ENCODE measurements at regions not wholly inside any gene's neighbourhood (a gene's known extent, or its start where the extent isn't known, plus 50 kb on each side); places are given as distances from the start of the nearest gene placed in this dataset.

DNA sequence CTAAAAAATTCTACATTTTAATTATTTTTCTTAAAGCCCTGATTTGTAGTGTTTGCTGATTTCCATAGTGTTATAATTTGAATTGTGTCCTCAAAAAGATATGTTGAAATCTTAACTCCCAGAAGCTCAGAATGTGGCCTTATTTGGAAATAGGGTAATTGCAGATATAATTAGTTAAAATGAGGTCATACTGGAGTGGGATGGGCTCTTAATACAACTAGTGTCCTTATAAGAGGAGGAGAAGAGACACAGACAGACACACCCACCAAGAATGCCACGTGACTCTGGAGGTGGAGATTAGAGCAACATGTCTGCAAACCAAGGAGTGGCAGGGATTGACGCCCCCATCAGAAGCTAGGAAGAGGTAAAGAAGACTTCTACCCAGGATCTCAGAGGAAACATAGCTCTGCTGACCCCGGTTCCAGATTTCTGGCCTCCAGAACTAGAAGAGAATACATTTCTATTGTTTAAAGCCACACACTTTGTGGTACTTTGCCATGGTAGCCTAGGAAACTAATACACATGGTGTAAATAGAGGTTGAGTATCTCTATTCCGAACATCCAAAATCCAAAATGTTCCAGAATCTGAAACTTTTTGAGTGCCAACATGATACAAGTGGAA, 70.5 kb upstream of the IRF2 start:
- dilution Hi-C loops (cut with HindIII; ENCODE audit: low sequenced_read_pairs, unreplicated experiment), result no loop called here
- no peak overlapping the region for H3K18ac ChIP-seq (ENCODE audit: low read depth, low read length)
- H3K79me1 ChIP-seq (ENCODE audit: low read depth in 1 of 2, low read length in 2 of 2), result no peaks in the 10 kb centered on the region
- H4K91ac ChIP-seq (ENCODE audit: insufficient read depth, low read depth, low read length), result no peak overlapping the region
- no peak overlapping the region for H3K23ac ChIP-seq (ENCODE audit: low read depth, low read length)
- no peak overlapping the region for H2BK5ac ChIP-seq (ENCODE audit: low read depth, low read length, poor library complexity, severe bottlenecking)
- DNase-seq (no peak), ATAC-seq (ENCODE audit: low read depth) (no peak)
- no peak overlapping the region for H2BK15ac ChIP-seq (ENCODE audit: low read depth, low read length)
- H4K8ac ChIP-seq (ENCODE audit: low read depth in 2 of 2, low read length in 2 of 2), result no peak overlapping the region
- TF ChIP-seq MAFK (IDR thresholded peaks at IDR 0.05; ENCODE audit: low read depth, low read length) (no peak), MXI1 (IDR thresholded peaks at IDR 0.05; ENCODE audit: borderline replicate concordance, low read depth, low read length) (no peak), RFX5 (IDR thresholded peaks at IDR 0.05; ENCODE audit: low read depth, low read length) (no peak), MAZ (IDR thresholded peaks at IDR 0.05; ENCODE audit: borderline replicate concordance, low read depth, low read length) (no peak), RCOR1 (IDR thresholded peaks at IDR 0.05; ENCODE audit: insufficient replicate concordance, low read length) (no peak), CHD1 (IDR thresholded peaks at IDR 0.05; ENCODE audit: low read depth, low read length) (no peak), POLR2A (IDR thresholded peaks at IDR 0.05; ENCODE audit: low read depth, low read length) (no peak), FOS (IDR thresholded peaks at IDR 0.05; ENCODE audit: low read depth, low read length) (no peak), BHLHE40 (IDR thresholded peaks at IDR 0.05; ENCODE audit: low read depth, low read length) (no peak), CEBPB (IDR thresholded peaks at IDR 0.05; ENCODE audit: low read depth, low read length) (no peak), SMC3 (IDR thresholded peaks at IDR 0.05; ENCODE audit: low read depth, low read length) (no peak), RAD21 (IDR thresholded peaks at IDR 0.05; ENCODE audit: low read length) (no peak), NFE2L2 (IDR thresholded peaks at IDR 0.05; ENCODE audit: low read depth, low read length) (no peak)
- TF ChIP-seq, protein P1, sequence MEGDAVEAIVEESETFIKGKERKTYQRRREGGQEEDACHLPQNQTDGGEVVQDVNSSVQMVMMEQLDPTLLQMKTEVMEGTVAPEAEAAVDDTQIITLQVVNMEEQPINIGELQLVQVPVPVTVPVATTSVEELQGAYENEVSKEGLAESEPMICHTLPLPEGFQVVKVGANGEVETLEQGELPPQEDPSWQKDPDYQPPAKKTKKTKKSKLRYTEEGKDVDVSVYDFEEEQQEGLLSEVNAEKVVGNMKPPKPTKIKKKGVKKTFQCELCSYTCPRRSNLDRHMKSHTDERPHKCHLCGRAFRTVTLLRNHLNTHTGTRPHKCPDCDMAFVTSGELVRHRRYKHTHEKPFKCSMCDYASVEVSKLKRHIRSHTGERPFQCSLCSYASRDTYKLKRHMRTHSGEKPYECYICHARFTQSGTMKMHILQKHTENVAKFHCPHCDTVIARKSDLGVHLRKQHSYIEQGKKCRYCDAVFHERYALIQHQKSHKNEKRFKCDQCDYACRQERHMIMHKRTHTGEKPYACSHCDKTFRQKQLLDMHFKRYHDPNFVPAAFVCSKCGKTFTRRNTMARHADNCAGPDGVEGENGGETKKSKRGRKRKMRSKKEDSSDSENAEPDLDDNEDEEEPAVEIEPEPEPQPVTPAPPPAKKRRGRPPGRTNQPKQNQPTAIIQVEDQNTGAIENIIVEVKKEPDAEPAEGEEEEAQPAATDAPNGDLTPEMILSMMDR (conservative IDR thresholded peaks at IDR 0.05; ENCODE audit: low read depth, low read length), result no peak
- TF ChIP-seq, protein P2, sequence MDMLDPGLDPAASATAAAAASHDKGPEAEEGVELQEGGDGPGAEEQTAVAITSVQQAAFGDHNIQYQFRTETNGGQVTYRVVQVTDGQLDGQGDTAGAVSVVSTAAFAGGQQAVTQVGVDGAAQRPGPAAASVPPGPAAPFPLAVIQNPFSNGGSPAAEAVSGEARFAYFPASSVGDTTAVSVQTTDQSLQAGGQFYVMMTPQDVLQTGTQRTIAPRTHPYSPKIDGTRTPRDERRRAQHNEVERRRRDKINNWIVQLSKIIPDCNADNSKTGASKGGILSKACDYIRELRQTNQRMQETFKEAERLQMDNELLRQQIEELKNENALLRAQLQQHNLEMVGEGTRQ (IDR thresholded peaks at IDR 0.05; ENCODE audit: low read depth, low read length), result no peak
- TF ChIP-seq, protein P3, sequence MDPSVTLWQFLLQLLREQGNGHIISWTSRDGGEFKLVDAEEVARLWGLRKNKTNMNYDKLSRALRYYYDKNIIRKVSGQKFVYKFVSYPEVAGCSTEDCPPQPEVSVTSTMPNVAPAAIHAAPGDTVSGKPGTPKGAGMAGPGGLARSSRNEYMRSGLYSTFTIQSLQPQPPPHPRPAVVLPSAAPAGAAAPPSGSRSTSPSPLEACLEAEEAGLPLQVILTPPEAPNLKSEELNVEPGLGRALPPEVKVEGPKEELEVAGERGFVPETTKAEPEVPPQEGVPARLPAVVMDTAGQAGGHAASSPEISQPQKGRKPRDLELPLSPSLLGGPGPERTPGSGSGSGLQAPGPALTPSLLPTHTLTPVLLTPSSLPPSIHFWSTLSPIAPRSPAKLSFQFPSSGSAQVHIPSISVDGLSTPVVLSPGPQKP (IDR thresholded peaks at IDR 0.05; ENCODE audit: borderline replicate concordance, low read depth, low read length), result no peak
- no peak overlapping the region for H2AFZ ChIP-seq (replicated peaks; ENCODE audit: low read length, poor library complexity)
- H3K4me2 ChIP-seq (ENCODE audit: low read depth, low read length), result no peak overlapping the region
- H2AK9ac ChIP-seq (replicated peaks; ENCODE audit: low read depth, low read length, poor library complexity), result no peak overlapping the region
- H3K4ac ChIP-seq (ENCODE audit: low read depth, low read length), result no peak overlapping the region
- no peak overlapping the region for H3K9ac ChIP-seq (ENCODE audit: low read depth, low read length)
- BruUV-seq (replicated peaks), result no TSS peak
- H4K20me1 ChIP-seq (ENCODE audit: insufficient read depth, low read length), result no peaks in the 10 kb centered on the region
- intact Hi-C loops (cut with micrococcal nuclease), result no loop called here
- peaks cover 4% of the 10 kb centered on the region; the same call in 1 of the 2 replicates for H3K4me1 ChIP-seq (ENCODE audit: control insufficient read depth, insufficient read depth, low read length)
- no peaks in the 10 kb centered on the region for H3K36me3 ChIP-seq (ENCODE audit: control insufficient read depth, insufficient read depth, low read length)
- no peak overlapping the region for H3K14ac ChIP-seq (replicated peaks; ENCODE audit: low read depth, low read length)
- H2BK20ac ChIP-seq (ENCODE audit: low read depth, low read length), result no peak overlapping the region
- H3K4me3 ChIP-seq (ENCODE audit: insufficient read depth, low read depth, low read length), result no peak overlapping the region
- H3K9me3 ChIP-seq (ENCODE audit: control insufficient read depth, insufficient read depth, low read length), result no peaks in the 10 kb centered on the region
- H4K5ac ChIP-seq (ENCODE audit: low read depth, low read length), result no peak overlapping the region
- POLR2A ChIA-PET (ENCODE audit: unreplicated experiment), result no interaction called here
- CTCF ChIA-PET, result interaction anchor here (0.6 kb wide), 1 partner anchor 640 kb away, joined by 3 read pairs; no protein-coding TSS in a partner anchor
- H3K27me3 ChIP-seq (ENCODE audit: control insufficient read depth, insufficient read depth, low read length), result 0 out of 2 replicates have a peak, but pooled peaks cover 2% of the 10 kb centered on the region
- no peaks in the 10 kb centered on the region for H3K9me1 ChIP-seq (ENCODE audit: insufficient read depth, low read length)
- no CpG with 5 or more reads among the region's 4 CpGs for WGBS, 2 experiments (ENCODE audit: extremely low coverage in 2 of 2, insufficient read length in 1 of 2)
- H2AK5ac ChIP-seq (ENCODE audit: low read depth, low read length), result no peak overlapping the region
- H2BK120ac ChIP-seq (ENCODE audit: low read depth, low read length), result no peak overlapping the region
- no peak overlapping the region for H3K56ac ChIP-seq (ENCODE audit: extremely low read depth, insufficient read depth, low read length)
- in situ Hi-C loops (cut with MboI; ENCODE audit: low sequenced_read_pairs), result no loop called here
- no peak overlapping the region for H3K27ac ChIP-seq (ENCODE audit: insufficient read depth, low read length)
